K562 (cell line): ENCODE measurements at regions not wholly inside any gene's neighbourhood (a gene's known extent, or its start where the extent isn't known, plus 50 kb on each side); places are given as distances from the start of the nearest gene placed in this dataset.
A peak's percentile ranks its signal among the peaks of the same experiment; 100 is the strongest.

ENCODE experiments used
- BMI1 ChIP-seq: fragments of 150-350 bp; IDR thresholded peaks from 2 replicates; pipeline ENCODE4 v1.6.1; 2014; ENCODE audit warnings: low read length
- CREB1 ChIP-seq, 2 experiments: sonication (generic) in 1 of 2; formaldehyde crosslinking in 1 of 2; IDR thresholded peaks; 2 replicates each; pipeline versions ENCODE4 v1.6.1 to v1.8.0; 2012 to 2022; ENCODE audit warnings: inconsistent platforms in 1 of 2, mild to moderate bottlenecking in 1 of 2, missing genetic modification reagents in 1 of 2, moderate library complexity in 1 of 2
- HNRNPL ChIP-seq: fragments of 200-400 bp; formaldehyde crosslinking; IDR thresholded peaks from 2 replicates; pipeline ENCODE4 v1.6.1; 2017; ENCODE audit warnings: low read depth, mild to moderate bottlenecking, low read length
- KAT2B ChIP-seq: IDR thresholded peaks from one replicate; pipeline ENCODE4 v1.6.1; 2012; ENCODE audit warnings: low read depth, mild to moderate bottlenecking, control low read depth, inconsistent platforms, low read length, moderate library complexity
- MAFF ChIP-seq: IDR thresholded peaks from 2 replicates; pipeline ENCODE4 v1.6.1; 2012; ENCODE audit warnings: low read length, improper control_type of control experiment
- MAFK ChIP-seq: IDR thresholded peaks from 2 replicates; pipeline ENCODE4 v1.6.1; 2011; ENCODE audit warnings: low read length, improper control_type of control experiment
- MBD2 ChIP-seq: sonication (generic); IDR thresholded peaks from 2 replicates; pipeline ENCODE4 v1.6.1; 2016; ENCODE audit warnings: low read depth, borderline replicate concordance
- NFATC3 ChIP-seq: fragments of 450-650 bp; IDR thresholded peaks from 2 replicates; pipeline ENCODE4 v1.6.1; 2017; ENCODE audit warnings: mild to moderate bottlenecking
- NFE2 ChIP-seq: IDR thresholded peaks from 2 replicates; pipeline ENCODE4 v1.6.1; 2014; ENCODE audit warnings: antibody characterized with exemption, low read depth
- NKRF ChIP-seq: fragments of 450-650 bp; IDR thresholded peaks from 2 replicates; pipeline ENCODE4 v1.6.1; 2016; ENCODE audit warnings: borderline replicate concordance
- RUNX1 ChIP-seq: sonication (generic); IDR thresholded peaks from 2 replicates; pipeline ENCODE4 v1.6.1; 2016; ENCODE audit warnings: antibody characterized with exemption, low read depth
- ZNF274 ChIP-seq: IDR thresholded peaks from 2 replicates; pipeline ENCODE4 v1.6.1; 2011; ENCODE audit warnings: low read depth, mild to moderate bottlenecking, low read length, moderate library complexity, borderline replicate concordance
- ZNF282 ChIP-seq: sonication (generic); formaldehyde crosslinking; IDR thresholded peaks from 2 replicates; pipeline ENCODE4 v1.8.1; 2023; ENCODE audit warnings: missing genetic modification reagents

- TF ChIP-seq MBD2 (no peak), NFE2 (0 out of 2 replicates have a peak, but pooled peaks have one; percentile 4), RUNX1 (no peak), HNRNPL (no peak), ZNF274 (no peak), ZNF282 (CRISPR knock-in tag) (no peak), NKRF (no peak), MAFF (peak; percentile 64), BMI1 (no peak), NFATC3 (no peak), KAT2B (no peak), MAFK (peak; percentile 26; the same call in 1 of the 2 replicates), CREB1 (IDR thresholded peaks at IDR 0.05) (no peak), CREB1 (CRISPR knock-in tag; IDR thresholded peaks at IDR 0.05) (no peak)
These were observed 310.9 kb upstream of the NEBL start (continued) for GRCh38 chr10:21207852-21208646.
